ENCODE measurements at regions not wholly inside any gene's neighbourhood (a gene's known extent, or its start where the extent isn't known, plus 50 kb on each side); places are given as distances from the start of the nearest gene placed in this dataset.

GRCh38 chr6:37556881-37557644 is 57.4 kb upstream of the CCDC167 start:
- intact Hi-C loops (cut with micrococcal nuclease), result no loop called here

- intact Hi-C loops (cut with micrococcal nuclease), result no loop called here
Measured at GRCh38 chr6:37555040-37555781, 55.5 kb upstream of the CCDC167 start.

- intact Hi-C loops (cut with micrococcal nuclease), result no loop called here
Measured at GRCh38 chr6:37554480-37554819, 54.8 kb upstream of the CCDC167 start.

GRCh38 chr6:37552267-37552666 is 52.6 kb upstream of the CCDC167 start:
- intact Hi-C loops (cut with micrococcal nuclease), result no loop called here

- intact Hi-C loops (cut with micrococcal nuclease), result no loop called here
Measured at GRCh38 chr6:37551867-37552266, 52.2 kb upstream of the CCDC167 start.

GRCh38 chr6:37551446-37551845 is 51.8 kb upstream of the CCDC167 start:
- intact Hi-C loops (cut with micrococcal nuclease), result no loop called here

GRCh38 chr6:37551002-37551401 is 51.3 kb upstream of the CCDC167 start:
- intact Hi-C loops (cut with micrococcal nuclease), result no loop called here

GRCh38 chr6:37550191-37550831 is 50.6 kb upstream of the CCDC167 start:
- intact Hi-C loops (cut with micrococcal nuclease), result no loop called here

GRCh38 chr6:37549558-37549957 is 49.9 kb upstream of the CCDC167 start:
- intact Hi-C loops (cut with micrococcal nuclease), result no loop called here
